Gastroesophageal sphincter (tissue), 3 donors: ENCODE measurements at regions not wholly inside any gene's neighbourhood (a gene's known extent, or its start where the extent isn't known, plus 50 kb on each side); places are given as distances from the start of the nearest gene placed in this dataset.

Experiments used
- POLR2A ChIP-seq, 2 donors: fragments of 450-650 bp; IDR thresholded peaks; one replicate each; pipeline ENCODE4 v1.6.1; 2017; ENCODE audit warnings: antibody characterized with exemption in 2 of 2, mild to moderate bottlenecking in 2 of 2, moderate library complexity in 1 of 2
- TF ChIP-seq, protein P1 (sequence below), 4 experiments: fragments of 200-600 bp in 2 of 4; fragments of 450-650 bp in 2 of 4; sonication (generic) in 1 of 4; IDR thresholded peaks; one replicate each; pipeline ENCODE4 v1.5.1; 2017 to 2019; ENCODE audit warnings: antibody characterized with exemption in 4 of 4, mild to moderate bottlenecking in 2 of 4, moderate library complexity in 2 of 4

DNA sequence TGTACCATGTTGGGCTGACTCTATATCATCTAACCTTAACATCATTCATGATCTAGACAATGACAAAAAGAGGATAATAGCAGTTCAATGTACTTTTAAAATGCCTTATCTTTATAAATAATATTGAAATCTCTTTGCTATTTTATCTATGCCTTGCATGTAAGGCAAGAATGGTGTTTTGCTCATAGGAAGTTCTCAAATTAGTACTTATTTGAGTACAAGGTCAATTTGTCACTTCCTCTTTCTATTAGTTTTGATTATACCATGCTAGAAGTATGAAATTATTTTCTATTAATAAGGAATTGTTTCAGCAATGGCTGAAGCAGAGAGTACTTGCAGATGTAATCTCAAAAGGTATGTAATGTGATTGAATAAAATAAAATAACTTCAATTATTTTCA, 1285.4 kb upstream of the TENM4 start:
- TF ChIP-seq, protein P1, sequence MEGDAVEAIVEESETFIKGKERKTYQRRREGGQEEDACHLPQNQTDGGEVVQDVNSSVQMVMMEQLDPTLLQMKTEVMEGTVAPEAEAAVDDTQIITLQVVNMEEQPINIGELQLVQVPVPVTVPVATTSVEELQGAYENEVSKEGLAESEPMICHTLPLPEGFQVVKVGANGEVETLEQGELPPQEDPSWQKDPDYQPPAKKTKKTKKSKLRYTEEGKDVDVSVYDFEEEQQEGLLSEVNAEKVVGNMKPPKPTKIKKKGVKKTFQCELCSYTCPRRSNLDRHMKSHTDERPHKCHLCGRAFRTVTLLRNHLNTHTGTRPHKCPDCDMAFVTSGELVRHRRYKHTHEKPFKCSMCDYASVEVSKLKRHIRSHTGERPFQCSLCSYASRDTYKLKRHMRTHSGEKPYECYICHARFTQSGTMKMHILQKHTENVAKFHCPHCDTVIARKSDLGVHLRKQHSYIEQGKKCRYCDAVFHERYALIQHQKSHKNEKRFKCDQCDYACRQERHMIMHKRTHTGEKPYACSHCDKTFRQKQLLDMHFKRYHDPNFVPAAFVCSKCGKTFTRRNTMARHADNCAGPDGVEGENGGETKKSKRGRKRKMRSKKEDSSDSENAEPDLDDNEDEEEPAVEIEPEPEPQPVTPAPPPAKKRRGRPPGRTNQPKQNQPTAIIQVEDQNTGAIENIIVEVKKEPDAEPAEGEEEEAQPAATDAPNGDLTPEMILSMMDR (IDR thresholded peaks at IDR 0.05) = no peak
- no peak for TF ChIP-seq POLR2A (IDR thresholded peaks at IDR 0.05)
